GM21737 (cell line): ENCODE measurements at regions not wholly inside any gene's neighbourhood (a gene's known extent, or its start where the extent isn't known, plus 50 kb on each side); places are given as distances from the start of the nearest gene placed in this dataset.
"Not testable (repeated sequence)": the region's sequence is repeated elsewhere in the genome, so short reads cannot be mapped to it uniquely, and the experiment has no call there.

Source experiments
- ATAC-seq: cut with Tn5 transposase; IDR thresholded peaks from one replicate; pipeline ENCODE4 v1.9.1; 2021; ENCODE audit warnings: mild to moderate bottlenecking, moderate library complexity; ENCODE audit not compliant: unreplicated experiment

DNA sequence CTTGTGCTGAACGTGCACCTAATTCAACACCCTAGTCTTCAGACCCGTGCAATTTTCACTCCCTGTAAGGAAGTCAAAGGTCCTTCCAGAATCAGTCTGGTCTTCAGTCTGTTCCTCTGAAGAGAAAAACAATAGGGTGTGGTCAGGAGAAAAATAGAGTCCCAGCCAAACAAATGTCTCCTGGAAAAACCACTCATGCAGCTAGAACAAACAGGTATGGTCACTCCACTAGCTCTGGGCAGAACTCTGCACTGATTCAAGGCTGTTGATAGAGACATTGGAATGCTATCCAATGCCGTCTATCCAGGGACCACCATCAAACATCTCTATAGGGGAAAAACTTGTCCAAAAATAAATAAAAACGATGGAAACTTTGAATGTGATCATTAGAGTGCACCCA, 81.8 kb upstream of the MAP3K1 start:
- no peak for ATAC-seq

DNA sequence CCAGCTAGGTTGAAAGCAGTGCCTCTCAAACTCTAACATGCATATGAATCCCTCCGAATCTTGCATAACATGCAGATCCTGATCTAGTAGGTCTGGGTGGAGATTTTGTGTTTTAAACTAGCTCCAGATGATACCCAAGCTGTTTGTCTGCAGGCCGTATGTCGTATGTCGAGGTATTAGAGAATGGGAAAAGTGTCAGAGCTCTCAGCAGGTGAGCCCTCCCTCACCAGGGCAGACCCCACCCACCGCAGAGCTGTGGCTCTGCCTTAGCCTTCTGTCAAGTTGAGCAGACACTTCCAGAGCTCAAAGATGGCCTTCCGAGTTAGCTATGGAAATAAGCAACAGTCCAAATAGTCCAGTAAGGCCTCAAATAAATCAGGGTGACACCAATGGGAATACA, 83.2 kb upstream of the MAP3K1 start:
- no peak for ATAC-seq

DNA sequence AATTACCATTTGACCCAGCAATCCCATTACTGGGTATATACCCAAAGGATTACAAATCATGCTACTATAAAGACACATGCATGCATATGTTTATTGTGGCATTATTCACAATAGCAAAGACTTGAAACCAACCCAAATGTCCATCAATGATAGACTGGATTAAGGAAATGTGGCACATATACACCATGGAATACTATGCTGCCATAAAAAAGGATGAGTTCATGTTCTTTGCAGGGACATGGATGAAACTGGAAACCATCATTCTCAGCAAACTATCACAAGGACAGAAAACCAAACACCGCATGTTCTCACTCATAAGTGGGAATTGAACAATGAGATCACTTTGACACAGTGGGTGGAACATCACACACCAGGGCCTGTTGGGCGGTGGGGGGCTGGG, 83.9 kb upstream of the MAP3K1 start:
- ATAC-seq: not testable (repeated sequence)

DNA sequence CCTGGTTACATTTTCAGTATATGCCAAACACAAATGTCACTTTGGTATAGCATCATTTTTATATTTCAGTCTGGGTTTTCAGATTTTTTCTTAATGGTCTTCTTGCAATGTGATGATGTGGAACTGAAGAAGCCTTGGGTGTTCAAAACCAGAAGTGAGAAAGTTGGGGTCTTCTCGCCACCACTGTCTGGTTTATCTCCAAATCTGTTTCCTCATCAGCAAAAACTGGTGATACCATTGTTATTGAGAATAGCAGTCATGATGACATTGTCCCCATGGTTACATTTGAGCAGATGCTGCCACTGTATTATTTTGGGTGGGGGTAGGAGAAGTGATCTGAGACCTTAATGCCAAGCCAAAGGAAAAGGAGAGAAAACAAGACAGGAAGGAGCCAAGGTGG, 85.9 kb upstream of the MAP3K1 start:
- ATAC-seq: no peak

DNA sequence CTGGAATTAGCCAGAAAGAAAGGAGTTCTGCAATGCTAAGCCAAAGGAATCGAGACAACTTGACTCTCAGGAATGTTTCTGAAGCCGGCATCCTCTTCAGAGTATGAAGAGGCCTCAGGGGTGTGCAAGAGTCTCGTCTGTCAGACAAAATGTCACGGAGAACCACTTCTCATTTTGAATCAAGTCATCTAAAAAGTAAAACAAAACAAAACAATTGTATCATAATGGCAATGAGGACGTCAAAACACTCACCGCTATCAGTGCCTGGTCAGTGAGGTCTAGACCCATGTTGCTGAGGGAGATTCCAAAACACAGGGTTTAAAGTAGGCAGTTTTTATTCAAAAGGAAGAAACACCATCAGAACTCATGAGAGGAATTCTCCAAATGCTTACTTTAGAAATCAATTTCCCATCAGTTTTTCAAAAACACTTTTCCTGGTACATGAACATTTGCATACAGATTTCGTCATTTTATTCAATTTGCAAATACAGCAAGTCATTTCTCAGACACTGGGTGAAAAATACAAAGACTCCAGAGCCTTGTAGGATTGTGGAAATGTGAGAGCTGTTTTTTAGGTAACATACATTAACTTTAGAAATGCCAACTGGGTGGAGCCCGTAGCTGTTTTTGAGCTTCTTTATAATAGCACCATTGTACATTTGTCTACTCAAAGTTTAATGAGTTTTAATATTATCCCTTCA, 89.5 kb upstream of the MAP3K1 start:
- no peak for ATAC-seq

DNA sequence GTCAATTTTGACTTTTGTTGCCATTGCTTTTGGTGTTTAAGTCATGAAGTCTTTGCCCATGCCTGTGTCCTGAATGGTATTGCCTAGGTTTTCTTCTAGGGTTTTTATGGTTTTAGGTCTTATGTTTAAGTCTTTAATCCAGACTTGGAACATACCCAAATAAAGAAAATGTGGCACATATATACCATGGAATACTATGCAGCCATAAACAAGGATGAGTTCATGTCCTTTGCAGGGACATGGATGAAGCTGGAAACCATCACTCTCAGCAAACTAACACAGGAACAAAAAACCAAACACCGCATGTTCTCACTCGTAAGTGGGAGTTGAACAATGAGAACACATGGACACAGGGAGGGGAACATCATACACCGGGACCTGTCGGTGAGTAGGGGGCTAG, 90.5 kb upstream of the MAP3K1 start:
- ATAC-seq: not testable (repeated sequence)

DNA sequence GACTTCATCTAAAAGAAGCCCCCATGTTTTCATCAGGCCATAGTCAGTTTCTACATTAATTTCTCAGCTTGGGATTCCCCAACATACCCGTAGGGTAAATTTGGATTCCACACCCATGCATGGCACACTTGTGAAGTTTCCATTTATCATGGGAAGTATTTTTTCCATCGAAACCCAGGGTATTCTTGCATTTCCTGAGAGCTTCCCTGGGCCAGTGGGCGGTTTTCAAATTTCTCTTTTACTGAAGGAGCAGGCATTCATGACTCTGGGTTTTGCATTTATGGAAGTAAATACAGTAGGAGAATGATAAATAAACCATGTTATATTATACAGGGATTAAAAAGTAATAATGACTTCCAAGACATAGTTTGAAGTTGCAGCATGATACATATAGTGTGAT, 93.0 kb upstream of the MAP3K1 start:
- no peak for ATAC-seq

DNA sequence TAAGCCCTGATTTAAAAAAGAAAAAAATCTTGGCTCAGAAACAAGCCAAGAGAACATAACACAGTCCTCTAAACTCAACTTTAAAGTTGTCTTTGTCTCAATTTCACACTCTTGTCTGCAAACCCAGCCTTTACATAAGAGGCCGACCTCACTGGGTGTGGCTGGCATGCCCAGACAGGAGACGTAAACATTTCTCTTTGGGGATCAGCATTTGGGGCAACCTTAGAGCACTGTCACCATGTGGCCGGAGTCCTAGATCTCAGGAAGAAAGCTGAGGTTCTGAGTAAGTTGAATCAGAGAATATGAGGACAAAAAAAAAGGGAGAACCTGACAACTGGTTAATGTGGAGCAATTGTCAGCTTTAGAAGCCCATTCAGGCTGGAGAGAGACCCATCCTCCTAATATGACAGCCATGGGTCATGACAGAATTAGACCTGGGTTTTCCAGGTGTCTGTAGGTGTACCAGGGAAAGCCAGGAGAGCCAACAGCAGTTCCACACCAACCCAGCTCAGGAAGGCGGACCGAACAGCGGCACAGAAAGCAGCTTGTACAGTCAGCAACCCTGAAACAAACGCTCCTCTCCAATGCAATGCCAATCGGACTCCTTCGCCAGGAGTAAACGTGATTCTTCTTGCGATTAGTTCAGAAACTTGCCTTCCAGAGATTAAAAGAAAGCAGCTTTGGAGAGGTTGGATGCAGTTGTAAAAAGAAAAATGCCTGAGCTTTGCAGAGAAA, 97.9 kb upstream of the MAP3K1 start:
- ATAC-seq: no peak

DNA sequence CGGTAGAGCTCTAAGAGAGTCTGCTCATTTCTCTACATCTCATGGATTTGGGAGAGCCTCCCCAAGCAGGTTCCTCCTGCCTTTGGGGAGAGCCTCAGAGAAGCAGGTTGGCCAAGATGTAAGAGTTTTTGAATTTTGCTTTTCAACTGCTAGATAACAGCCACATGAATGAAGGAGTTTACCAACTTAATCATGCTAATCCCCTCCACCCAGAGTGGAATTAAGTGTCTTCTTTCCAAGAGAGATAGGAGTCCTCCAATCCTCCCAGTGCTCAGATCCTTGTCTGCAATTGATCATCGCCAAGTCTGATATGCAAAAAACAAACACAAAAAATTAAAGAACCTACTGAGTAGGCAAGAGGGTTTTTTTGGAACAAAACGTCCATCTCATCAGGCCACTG, 99.4 kb upstream of the MAP3K1 start:
- no peak for ATAC-seq

DNA sequence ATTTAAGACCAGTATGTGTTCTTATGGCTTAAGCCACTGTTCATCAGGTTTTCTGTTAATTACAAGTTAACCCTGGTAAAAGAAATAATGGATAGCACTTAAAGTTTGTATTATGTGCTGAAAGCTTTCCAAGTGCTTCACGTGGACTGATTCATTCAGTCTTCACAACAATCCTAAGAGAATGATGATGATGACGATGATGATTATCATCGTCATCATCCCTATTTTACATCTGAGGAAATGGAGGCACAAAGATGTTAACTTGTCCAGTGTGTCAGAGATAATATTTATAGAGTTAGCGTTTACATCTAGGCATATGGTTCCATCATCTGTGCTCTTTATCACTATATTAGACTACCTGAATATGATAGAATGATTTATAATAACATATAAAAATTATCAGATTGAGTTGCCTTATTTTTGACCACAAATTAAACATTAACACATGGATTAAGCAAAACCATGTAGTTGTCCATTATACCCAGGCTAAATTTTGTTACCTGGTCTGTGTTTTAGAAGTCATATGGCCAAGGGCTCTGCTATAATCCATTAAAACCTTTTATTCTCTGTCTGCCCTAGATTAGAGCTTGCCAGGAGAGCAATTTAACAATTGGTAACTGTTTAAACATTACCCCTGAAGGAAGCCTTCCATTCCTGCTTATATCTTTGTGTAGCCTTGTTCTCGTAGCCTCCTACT, 102.3 kb upstream of the MAP3K1 start:
- no peak for ATAC-seq

DNA sequence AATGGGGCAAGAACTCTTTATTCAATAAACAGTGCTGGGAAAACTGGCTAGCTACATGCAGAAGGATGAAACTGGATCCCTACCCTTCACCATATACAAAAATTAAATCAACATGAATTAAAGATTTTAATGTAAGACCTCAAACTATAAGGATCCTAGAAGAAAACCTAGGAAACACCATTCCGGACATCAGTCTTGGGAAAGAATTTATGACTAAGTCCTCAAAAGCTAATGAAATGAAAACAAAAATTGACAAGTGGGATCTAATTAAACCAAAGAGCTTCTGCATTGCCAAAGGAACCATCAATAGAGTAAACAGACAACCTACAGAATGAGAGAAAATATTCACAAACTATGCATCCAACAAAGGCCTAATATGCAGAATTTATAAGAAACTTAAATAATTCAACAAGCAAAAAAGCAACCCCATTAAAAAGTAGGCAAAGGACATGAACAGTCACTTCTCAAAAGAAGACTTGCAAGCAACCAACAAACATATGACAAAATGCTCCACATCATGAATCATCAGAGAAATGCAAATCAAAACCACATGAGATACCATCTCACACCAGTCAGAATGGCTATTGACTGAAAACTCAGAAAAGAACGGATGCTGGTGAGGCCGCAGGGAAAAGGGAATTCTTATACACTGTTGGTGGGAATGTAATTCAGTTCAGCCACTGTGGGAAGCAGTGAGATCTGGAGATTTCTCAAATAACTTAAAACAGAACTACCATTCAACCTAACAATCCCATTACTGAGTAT, 104.3 kb upstream of the MAP3K1 start:
- no peak for ATAC-seq

DNA sequence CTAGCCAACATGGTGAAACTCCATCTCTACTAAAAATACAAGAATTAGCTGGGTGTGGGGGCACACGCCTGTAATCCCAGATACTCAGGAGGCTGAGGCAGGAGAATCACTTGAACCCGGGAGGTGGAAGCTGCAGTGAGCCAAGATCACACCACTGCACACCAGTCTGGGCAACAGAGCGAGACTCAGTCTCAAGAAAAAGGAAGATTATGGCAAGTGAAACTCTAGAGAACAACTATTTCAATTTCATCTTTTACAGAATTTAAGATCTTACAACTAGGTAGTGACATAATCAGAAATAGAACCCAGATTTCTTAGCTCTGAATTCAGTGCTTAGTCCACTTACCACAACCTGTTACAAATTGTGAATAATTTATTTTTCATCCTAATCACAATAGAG, 108.8 kb upstream of the MAP3K1 start:
- ATAC-seq: no peak

DNA sequence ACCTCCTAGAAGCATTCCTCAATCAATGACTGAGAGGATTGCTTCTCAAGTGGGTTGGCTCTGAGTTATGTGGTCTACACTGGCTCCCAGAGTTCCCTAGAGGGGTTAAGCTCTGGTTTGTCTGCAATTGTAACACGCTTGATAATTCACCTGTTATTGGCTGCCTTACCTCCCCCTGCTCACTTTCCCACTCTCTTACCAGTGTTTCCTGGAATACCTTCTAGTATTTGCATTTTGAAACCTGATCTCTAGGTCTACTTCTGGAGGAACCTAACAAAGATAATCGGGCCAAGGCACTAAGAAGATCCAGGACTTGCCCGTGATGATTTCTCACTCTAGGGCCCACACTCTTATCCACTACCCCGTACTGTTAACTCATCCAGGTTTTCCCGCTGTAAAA, 110.1 kb upstream of the MAP3K1 start:
- no peak for ATAC-seq

DNA sequence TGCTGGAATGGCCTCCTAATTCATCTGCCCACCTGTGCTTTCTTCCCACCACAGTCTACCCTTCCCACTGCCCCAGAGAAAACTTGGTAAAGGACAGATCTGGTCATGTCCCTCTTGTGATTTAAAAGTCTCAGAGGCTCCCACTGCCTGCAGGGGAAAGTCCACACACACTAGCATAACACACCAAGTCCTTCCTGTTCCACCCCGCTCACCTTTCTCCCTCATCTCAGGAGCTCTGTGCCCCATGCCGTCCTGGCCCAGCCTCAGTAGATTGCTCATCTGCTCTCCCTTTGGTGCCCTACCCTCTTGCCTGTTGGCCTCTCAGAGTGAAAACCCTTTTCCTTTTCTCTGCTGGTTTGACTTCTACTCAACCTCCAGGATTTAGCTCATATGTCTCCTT, 111.4 kb upstream of the MAP3K1 start:
- no peak for ATAC-seq

DNA sequence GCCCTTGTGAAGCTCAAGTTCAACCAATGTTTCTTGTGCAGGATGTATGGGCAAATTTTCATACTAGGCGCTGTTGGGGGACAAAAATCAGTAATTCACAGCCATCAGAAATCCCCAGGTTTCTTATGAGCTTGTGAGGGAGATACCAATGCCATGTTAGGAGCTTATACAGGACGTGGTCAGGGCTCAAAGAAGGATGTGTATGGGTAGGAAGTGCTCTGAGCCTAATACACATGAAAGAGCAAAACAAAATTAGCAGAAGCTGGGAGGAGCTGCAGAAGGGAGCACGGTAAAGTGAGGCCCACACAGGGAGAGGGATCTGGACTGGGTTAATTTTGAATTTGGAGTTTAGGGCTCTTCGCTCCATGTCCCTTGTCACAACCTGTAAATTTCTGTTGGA, 114.6 kb upstream of the MAP3K1 start:
- ATAC-seq: no peak

DNA sequence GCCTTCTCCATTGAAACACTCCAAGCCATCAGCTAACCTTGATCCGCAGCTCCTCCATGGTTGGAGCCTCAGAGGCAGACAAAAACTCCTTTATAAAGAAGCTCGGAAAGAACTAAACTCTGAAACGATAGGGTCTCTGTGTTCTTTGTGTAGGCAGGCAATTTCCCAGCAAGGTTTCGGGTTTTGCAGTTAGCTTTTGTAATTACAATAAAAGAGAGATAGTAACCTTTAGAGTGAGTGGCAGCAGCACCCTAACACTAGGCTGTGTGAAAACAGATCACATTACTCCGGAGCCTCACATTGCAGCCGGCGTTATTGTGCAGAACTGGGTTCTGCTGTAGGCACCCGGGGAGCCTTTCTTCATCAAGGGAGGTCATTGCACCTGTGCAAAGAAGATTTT, 115.8 kb upstream of the MAP3K1 start:
- ATAC-seq: no peak

DNA sequence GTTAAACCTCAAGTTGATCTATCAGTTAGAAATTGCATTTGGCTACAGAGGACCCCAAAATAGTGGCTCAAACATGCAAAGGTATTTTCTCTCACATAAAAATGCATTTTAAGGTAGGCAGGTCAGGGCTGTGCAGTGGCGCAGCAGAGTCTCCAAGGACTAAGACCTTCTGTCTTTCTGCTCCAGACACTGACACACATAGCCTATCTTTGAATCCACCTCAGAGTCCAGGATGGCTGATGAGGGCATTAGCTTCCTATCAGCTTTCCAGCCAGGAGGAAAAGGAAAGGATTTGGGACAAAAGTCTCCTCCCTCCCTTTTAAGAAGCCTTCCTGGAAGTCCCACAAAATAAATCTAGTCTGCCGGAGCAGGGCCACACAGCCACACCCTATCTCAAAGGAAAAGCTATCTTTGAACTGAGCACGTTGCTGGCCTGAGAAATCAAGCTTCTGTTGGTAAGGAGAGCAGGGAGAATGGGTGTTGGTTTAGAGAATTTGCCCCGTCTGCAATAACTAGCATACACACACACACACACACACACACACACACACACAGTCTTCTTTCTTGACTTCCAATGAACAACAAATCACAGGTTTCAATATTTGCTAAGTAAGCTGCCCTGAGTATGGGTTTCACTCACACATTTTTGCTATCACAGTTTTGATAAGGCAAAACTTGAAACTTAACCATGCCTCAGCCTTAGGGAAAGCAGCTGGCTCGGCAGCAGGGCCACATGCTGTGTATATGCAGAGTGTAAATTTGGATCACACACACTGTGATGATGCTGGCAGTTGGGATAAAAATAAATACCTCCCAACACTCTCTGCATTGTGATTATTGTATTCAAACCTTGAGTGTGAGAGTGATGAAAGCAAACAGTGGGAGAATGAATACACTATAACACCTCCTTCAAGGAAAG, 116.6 kb upstream of the MAP3K1 start:
- no peak for ATAC-seq

DNA sequence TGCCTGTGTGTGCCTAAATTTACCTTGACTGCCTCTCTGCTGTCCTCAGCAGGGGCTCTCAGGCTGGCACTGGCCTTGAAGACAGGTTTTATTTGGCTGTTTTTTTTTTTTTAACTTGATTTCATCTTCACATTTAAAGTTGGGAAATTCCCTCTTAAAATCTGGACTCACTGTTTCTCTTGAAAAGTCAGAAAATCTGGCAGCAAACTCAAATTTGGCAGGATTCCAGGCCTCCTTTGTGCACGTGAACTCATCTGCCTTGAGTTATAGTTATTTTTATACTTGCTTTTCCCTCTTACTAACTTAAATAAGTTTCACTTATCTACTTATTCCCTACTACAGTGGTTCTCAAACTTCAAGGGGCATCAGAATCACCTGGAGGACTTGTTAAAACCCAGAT, 118.4 kb upstream of the MAP3K1 start:
- no peak for ATAC-seq

DNA sequence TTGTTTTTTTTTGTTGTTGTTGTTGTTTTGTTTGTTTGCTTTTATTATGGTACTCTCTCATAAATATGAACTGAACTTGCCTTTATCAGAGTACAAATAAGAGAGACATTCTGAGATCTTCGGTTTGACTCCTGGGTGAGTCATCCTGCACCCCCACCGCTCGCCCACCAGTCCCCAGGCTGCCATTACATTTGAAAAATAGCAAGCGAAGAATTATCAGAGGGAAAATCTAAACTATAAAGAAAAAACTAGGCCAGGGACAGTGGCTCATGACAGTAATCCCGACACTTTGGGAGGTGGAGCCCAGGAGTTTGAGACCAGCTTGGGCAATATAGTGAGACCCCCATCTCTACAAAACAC, 122.1 kb upstream of the MAP3K1 start:
- no peak for ATAC-seq
